ENCODE measurements at regions not wholly inside any gene's neighbourhood (a gene's known extent, or its start where the extent isn't known, plus 50 kb on each side); places are given as distances from the start of the nearest gene placed in this dataset.

DNA sequence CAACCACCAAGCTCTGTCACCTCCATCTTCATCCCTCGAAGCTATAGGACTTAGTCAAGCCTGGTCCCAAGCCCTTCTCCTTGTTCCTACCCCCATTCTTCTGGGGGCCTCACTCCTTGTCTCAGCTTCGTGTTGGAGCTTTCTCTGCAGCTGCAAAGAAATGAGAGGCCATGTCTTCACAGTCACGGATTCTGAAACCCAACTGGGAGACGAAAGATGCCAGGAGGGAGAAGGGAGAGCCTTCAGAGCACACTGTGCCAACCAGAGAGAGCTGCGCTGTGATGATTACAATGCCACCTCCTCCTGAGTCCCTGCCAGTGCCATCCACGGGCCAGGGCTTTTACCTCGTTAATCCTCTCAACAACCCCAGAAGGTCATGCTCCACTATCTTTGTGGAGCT is 469.3 kb downstream of the TBC1D22A start:
- no peak for DNase-seq

DNA sequence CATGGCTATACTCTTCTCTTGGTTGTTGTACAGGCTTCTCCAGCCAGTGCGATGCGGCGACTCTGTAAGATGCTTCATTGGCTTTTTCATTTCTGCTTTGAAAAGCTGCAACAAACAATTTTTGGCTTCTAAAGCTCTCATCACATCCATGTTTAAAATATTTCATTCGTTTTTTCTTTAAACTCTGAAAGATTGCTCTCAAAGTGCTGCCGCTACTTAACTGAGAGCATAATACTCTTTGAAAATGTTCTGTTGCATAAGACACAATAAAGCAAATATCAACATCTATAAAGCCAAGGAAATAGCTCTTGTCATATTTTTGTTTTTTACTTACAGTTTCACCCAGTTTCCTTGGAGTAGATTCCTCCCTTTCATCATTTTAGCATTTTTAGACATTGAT is 468.3 kb downstream of the TBC1D22A start:
- no peak for DNase-seq

DNA sequence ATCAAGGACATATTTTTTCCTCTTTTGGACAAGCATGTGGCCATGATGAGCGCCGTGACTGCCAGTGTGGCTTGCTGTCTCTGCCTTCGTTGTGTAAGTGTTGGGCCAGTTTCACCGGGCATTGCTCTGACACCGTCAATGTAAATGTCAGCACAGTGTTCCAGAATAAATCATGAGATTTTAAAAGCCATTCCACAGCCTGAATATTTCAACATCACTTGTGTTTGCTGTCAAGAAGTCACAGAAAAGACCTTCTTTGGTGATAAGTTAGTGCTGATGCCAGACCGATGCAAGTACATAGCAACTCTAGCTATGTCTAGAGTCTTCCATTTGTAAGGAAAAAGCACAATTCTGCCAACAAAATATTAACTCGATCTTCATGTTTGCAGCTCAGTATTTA is 467.8 kb downstream of the TBC1D22A start:
- DNase-seq = no peak

DNA sequence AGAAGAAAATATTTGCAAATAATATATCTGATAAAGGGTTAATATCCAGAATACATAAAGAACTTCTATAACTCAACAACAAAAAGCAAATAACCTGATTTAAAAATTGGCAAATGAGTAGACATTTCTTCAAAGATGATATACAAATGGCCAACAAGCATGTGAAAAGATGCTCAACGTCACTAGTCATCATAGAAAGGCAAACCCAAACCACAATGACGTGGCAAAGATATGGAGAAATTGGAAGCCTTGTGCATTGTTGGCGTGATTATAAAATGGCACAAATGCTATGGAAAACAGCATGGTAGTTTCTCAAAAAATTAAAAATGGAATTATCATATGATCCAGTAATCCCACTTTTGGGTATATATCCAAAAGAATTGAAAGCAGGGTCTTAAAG is 466.3 kb downstream of the TBC1D22A start:
- DNase-seq = no peak

DNA sequence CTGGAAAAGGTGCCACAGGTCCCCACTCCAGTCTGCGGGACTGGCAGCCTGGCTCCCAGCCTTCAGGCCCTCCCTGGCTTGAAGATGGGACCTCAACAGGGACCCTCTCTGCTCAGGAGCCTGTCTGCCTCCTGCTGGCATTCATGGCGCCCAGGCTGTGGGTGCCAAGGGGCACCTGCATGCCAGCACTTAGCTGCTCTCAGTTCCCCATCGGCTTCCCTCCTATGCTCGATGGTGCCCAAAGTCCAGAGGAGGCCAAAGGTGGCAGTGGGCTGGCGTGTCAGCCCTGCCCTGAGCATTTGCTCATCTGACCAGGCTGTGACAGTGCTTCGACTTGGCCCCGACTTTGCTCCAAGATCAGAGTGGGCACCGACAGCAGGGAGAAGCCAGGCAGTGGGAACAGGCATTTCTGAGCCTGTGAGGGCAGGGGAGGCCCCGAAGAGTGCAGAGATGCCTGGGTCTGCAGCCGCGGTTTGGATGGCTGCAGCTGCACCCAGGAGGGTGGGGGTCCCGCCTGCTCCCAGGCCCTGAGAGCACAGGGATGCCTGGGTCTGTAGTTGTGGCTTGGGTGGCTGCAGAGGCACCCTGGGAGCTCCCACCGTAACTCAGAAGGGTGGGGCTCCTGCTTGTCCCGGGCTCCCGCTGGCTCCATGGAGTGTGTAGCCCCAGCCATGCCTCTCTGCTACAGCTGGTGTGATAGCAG is 463.6 kb downstream of the TBC1D22A start:
- DNase-seq = no peak

DNA sequence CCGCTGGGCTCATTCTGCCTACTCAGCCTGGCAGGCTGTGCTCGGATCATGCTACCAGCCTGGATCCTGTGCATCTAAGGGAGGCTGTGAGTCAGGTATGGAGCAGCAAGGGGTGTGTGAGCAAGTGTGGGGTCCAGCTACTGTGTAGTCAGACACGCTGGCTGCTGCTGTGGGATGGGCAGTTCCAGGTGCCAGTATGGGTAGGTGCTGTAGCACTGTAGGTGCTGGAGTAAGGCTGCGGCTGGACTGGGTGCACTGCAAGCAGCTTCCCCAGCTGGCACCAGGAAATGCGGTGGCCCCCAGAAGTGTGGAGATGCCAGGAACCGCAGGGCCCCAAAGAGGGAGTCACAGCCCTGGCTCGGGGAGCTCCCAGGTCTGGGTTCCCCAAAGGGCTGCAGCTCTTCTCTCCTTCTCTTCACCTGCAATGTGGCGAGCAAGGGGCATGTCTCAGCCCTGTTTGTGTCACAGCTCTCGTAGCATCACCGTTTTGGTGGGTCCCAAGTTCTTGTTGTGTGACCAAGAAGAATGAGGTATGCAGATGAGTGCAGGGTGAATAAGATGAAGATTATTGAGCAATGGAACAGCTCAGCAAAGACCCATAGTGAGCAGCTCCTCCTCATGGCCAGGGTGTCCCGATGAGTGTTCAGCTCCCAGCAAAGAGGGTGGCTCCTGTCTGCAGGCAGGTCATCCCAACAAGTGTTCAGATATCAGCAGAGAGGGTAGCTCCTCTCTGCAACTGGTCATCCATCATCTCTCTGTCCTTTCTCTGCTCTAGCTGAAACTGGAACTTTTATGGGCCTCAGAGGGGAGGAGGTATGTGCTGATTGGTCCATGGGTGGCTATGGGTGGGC is 462.9 kb downstream of the TBC1D22A start:
- DNase-seq = no peak
